Brain microvascular endothelial cell (primary cell): ENCODE measurements at regions not wholly inside any gene's neighbourhood (a gene's known extent, or its start where the extent isn't known, plus 50 kb on each side); places are given as distances from the start of the nearest gene placed in this dataset.

ENCODE experiments used
- DNase-seq: peaks from one replicate; pipeline ENCODE4 v3.0.0-alpha.2; 2020
- H3K27ac ChIP-seq: fragments of 250-450 bp; sonication (Bioruptor Pico); 2 replicates; pipeline ENCODE4 v1.5.1; 2020; ENCODE audit warnings: mild to moderate bottlenecking, moderate library complexity
- H3K27me3 ChIP-seq: fragments of 250-450 bp; sonication (Bioruptor Pico); replicated peaks from 2 replicates; pipeline ENCODE4 v1.5.1; 2020; ENCODE audit warnings: mild to moderate bottlenecking
- H3K36me3 ChIP-seq: fragments of 250-450 bp; sonication (Bioruptor Pico); replicated peaks from 2 replicates; pipeline ENCODE4 v1.5.1; 2020; ENCODE audit warnings: mild to moderate bottlenecking
- H3K4me3 ChIP-seq: 2 replicates; pipeline ENCODE4 v1.5.1; 2011; ENCODE audit warnings: low read depth, mild to moderate bottlenecking, control low read depth, low read length, moderate library complexity
- CTCF ChIP-seq: IDR thresholded peaks from 2 replicates; pipeline ENCODE4 v1.5.1; 2011; ENCODE audit warnings: low read depth, mild to moderate bottlenecking, moderate library complexity, low read length, control low read depth, inconsistent platforms; ENCODE audit errors: missing control alignments
- in situ Hi-C: cut with HindIII; loops from 2 replicates; pipeline ENCODE4 v1.10.0; 2017; ENCODE audit warnings: low sequenced_read_pairs, low pct_ligation_motif_present

- Histone ChIP-seq H3K27me3 (no peaks in the 10 kb centered on the region), H3K36me3 (no peaks in the 10 kb centered on the region), H3K4me3 (no peak overlapping the region), H3K27ac (no peak overlapping the region)
- no peak for DNase-seq
- in situ Hi-C loops: no loop called here
- TF ChIP-seq CTCF: no peak
Observed at GRCh38 chr11:127452533-127452932, 452.0 kb upstream of the KIRREL3 start.

- in situ Hi-C loops: no loop called here
- no peak for TF ChIP-seq CTCF
- DNase-seq: no peak
- no peak overlapping the region for H3K27ac ChIP-seq
- no peaks in the 10 kb centered on the region for H3K36me3 ChIP-seq
- H3K4me3 ChIP-seq: no peak overlapping the region
- no peaks in the 10 kb centered on the region for H3K27me3 ChIP-seq
Observed at GRCh38 chr11:127451861-127452260, 451.3 kb upstream of the KIRREL3 start.

- DNase-seq: no peak
- TF ChIP-seq CTCF: no peak
- no peaks in the 10 kb centered on the region for H3K36me3 ChIP-seq
- in situ Hi-C loops: no loop called here
- H3K4me3 ChIP-seq: no peak overlapping the region
- H3K27ac ChIP-seq: no peak overlapping the region
- no peaks in the 10 kb centered on the region for H3K27me3 ChIP-seq
Observed at GRCh38 chr11:127448101-127448500, 447.5 kb upstream of the KIRREL3 start.

GRCh38 chr11:127445476-127445875 is 444.9 kb upstream of the KIRREL3 start:
- no peak for DNase-seq
- TF ChIP-seq CTCF: no peak
- Histone ChIP-seq H3K27ac (no peak overlapping the region), H3K4me3 (no peak overlapping the region), H3K36me3 (no peaks in the 10 kb centered on the region), H3K27me3 (no peaks in the 10 kb centered on the region)
- in situ Hi-C loops: no loop called here

GRCh38 chr11:127443297-127443696 is 442.7 kb upstream of the KIRREL3 start:
- no peak overlapping the region for H3K27ac ChIP-seq
- DNase-seq: no peak
- no peaks in the 10 kb centered on the region for H3K27me3 ChIP-seq
- H3K36me3 ChIP-seq: no peaks in the 10 kb centered on the region
- no peak overlapping the region for H3K4me3 ChIP-seq
- in situ Hi-C loops: no loop called here
- no peak for TF ChIP-seq CTCF

GRCh38 chr11:127440616-127441015 is 440.0 kb upstream of the KIRREL3 start:
- H3K27me3 ChIP-seq: no peaks in the 10 kb centered on the region
- no peaks in the 10 kb centered on the region for H3K36me3 ChIP-seq
- TF ChIP-seq CTCF: no peak
- H3K27ac ChIP-seq: no peak overlapping the region
- DNase-seq: no peak
- in situ Hi-C loops: no loop called here
- no peak overlapping the region for H3K4me3 ChIP-seq
